Mammary epithelial cell (primary cell): ENCODE measurements at regions not wholly inside any gene's neighbourhood (a gene's known extent, or its start where the extent isn't known, plus 50 kb on each side); places are given as distances from the start of the nearest gene placed in this dataset.

Experiments used
- EZH2 ChIP-seq: IDR thresholded peaks from 2 replicates; pipeline ENCODE4 v1.6.1; 2012; ENCODE audit warnings: low read length, inconsistent platforms, borderline replicate concordance
- TF ChIP-seq, protein P1 (sequence below), 2 donors: IDR thresholded peaks in 1 of 2; conservative IDR thresholded peaks in 1 of 2; 2 replicates each; pipeline ENCODE4 v1.5.1; 2011 to 2012; ENCODE audit warnings: inconsistent platforms in 2 of 2, low read length in 2 of 2, mild to moderate bottlenecking in 2 of 2, control low read depth in 1 of 2, low read depth in 1 of 2; ENCODE audit not compliant: insufficient read depth in 1 of 2; ENCODE audit errors: extremely low read depth in 1 of 2

- TF ChIP-seq, protein P1, sequence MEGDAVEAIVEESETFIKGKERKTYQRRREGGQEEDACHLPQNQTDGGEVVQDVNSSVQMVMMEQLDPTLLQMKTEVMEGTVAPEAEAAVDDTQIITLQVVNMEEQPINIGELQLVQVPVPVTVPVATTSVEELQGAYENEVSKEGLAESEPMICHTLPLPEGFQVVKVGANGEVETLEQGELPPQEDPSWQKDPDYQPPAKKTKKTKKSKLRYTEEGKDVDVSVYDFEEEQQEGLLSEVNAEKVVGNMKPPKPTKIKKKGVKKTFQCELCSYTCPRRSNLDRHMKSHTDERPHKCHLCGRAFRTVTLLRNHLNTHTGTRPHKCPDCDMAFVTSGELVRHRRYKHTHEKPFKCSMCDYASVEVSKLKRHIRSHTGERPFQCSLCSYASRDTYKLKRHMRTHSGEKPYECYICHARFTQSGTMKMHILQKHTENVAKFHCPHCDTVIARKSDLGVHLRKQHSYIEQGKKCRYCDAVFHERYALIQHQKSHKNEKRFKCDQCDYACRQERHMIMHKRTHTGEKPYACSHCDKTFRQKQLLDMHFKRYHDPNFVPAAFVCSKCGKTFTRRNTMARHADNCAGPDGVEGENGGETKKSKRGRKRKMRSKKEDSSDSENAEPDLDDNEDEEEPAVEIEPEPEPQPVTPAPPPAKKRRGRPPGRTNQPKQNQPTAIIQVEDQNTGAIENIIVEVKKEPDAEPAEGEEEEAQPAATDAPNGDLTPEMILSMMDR (conservative IDR thresholded peaks at IDR 0.05 in 1 of 2, IDR thresholded peaks at IDR 0.05 in 1 of 2; ENCODE audit: extremely low read depth in 1 of 2, insufficient read depth in 1 of 2, low read depth in 1 of 2, low read length in 2 of 2): no peak
- no peak for TF ChIP-seq EZH2
These were observed 168.2 kb downstream of the ZDHHC21 start for GRCh38 chr9:14524873-14525515.
